PC-3 (cell line): ENCODE measurements at regions not wholly inside any gene's neighbourhood (a gene's known extent, or its start where the extent isn't known, plus 50 kb on each side); places are given as distances from the start of the nearest gene placed in this dataset.

Experiments
- CTCF ChIP-seq: fragments of 300-600 bp; sonication (generic); conservative IDR thresholded peaks from 2 replicates; pipeline ENCODE4 v1.5.1; 2017; ENCODE audit warnings: antibody characterized with exemption, low read depth, mild to moderate bottlenecking, low read length
- EZH2phosphoT487 ChIP-seq: fragments of 300-600 bp; sonication (generic); IDR thresholded peaks from 2 replicates; pipeline ENCODE4 v1.6.1; 2018; ENCODE audit warnings: mild to moderate bottlenecking, antibody characterized with exemption, low read length, borderline replicate concordance

- TF ChIP-seq CTCF (no peak), EZH2phosphoT487 (no peak)
These were observed 90.2 kb upstream of the ATG10 start for GRCh38 chr5:81881595-81881994.
